Neural cell (in vitro differentiated cells): ENCODE measurements at regions not wholly inside any gene's neighbourhood (a gene's known extent, or its start where the extent isn't known, plus 50 kb on each side); places are given as distances from the start of the nearest gene placed in this dataset.

Experiments used
- CTCF ChIP-seq: fragments of 450-650 bp; IDR thresholded peaks from 2 replicates; pipeline ENCODE4 v1.5.1; 2014; ENCODE audit warnings: antibody characterized with exemption, mild to moderate bottlenecking, moderate library complexity; ENCODE audit not compliant: poor library complexity, severe bottlenecking
- EZH2 ChIP-seq: fragments of 200-600, 300-800 bp; shearing (Covaris generic), sonication (generic); IDR thresholded peaks from 2 replicates; pipeline ENCODE4 v1.6.1; 2014; ENCODE audit warnings: antibody characterized with exemption, low read length, borderline replicate concordance, mild to moderate bottlenecking; ENCODE audit not compliant: insufficient read depth, poor library complexity, severe bottlenecking
- POLR2AphosphoS5 ChIP-seq: IDR thresholded peaks from 2 replicates; pipeline ENCODE4 v1.6.1; 2012
- RAD21 ChIP-seq: fragments of 450-650 bp; conservative IDR thresholded peaks from 2 replicates; pipeline ENCODE4 v1.6.1; 2014; ENCODE audit warnings: antibody characterized with exemption, mild to moderate bottlenecking, moderate library complexity
- REST ChIP-seq: IDR thresholded peaks from 2 replicates; pipeline ENCODE4 v1.6.1; 2012; ENCODE audit warnings: borderline replicate concordance
- SMC3 ChIP-seq: fragments of 450-650 bp; conservative IDR thresholded peaks from 2 replicates; pipeline ENCODE4 v1.6.1; 2014; ENCODE audit warnings: antibody characterized with exemption, mild to moderate bottlenecking, moderate library complexity; ENCODE audit not compliant: poor library complexity
- TAF1 ChIP-seq: IDR thresholded peaks from 2 replicates; pipeline ENCODE4 v1.6.1; 2012; ENCODE audit warnings: low read depth

GRCh38 chr14:24690492-24690891, 56.5 kb upstream of the GZMB start:
- TF ChIP-seq CTCF = no peak
- no peak for TF ChIP-seq TAF1
- no peak for TF ChIP-seq EZH2
- TF ChIP-seq REST = no peak
- TF ChIP-seq RAD21 = no peak
- no peak for TF ChIP-seq POLR2AphosphoS5
- no peak for TF ChIP-seq SMC3
